ENCODE measurements at regions not wholly inside any gene's neighbourhood (a gene's known extent, or its start where the extent isn't known, plus 50 kb on each side); places are given as distances from the start of the nearest gene placed in this dataset.

DNA sequence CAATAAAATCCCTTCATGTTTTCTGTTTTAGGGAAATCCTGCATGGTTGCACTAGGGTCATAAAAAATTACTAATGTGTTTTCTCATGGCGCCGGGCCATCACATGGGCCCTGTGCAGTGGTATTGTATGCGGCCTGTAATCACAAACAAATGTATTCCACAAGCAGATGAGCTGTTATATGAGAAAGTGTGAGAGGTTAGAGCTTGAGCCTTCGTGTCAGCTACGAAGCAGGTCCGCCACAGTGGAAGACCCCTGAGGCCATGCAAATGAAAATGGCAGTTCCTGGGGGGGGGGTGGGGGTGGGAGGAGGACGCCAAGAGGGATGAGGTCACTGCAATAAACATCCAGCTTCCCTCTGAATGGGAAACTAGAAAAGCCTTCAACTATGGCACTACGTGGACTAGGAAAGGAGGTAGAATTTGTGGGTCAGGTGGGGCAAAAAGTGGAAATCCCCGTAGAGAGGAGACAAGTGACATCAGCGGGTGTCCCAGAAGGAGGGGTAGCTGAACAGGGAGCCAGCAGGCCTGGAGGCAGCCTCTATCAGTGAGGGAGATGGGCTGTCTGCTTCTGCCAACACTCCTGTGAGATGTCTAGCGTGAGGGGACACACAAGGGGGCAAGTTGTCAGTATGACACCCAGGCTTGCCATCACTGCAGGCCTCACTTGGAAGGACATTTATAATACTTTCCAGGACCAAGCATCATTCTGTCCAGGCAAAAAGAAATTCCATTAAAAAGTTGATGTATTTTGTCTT is 130.3 kb upstream of the CTAGE1 start:
- DNase-seq (ENCODE audit: insufficient read length, low spot score) (no peak), FAIRE-seq (no peak)
- TF ChIP-seq SPI1 (IDR thresholded peaks at IDR 0.05; ENCODE audit: low read depth, low read length) (no peak), TAF1 (IDR thresholded peaks at IDR 0.05; ENCODE audit: low read depth, low read length) (no peak), POLR2AphosphoS5 (IDR thresholded peaks at IDR 0.05; ENCODE audit: low read depth, low read length) (no peak), PAX5 (IDR thresholded peaks at IDR 0.05; ENCODE audit: insufficient read depth, low read length, severe bottlenecking) (no peak), POU2F2 (IDR thresholded peaks at IDR 0.05; ENCODE audit: low read depth, low read length) (no peak), POLR2A (IDR thresholded peaks at IDR 0.05; ENCODE audit: low read depth, low read length) (no peak)

DNA sequence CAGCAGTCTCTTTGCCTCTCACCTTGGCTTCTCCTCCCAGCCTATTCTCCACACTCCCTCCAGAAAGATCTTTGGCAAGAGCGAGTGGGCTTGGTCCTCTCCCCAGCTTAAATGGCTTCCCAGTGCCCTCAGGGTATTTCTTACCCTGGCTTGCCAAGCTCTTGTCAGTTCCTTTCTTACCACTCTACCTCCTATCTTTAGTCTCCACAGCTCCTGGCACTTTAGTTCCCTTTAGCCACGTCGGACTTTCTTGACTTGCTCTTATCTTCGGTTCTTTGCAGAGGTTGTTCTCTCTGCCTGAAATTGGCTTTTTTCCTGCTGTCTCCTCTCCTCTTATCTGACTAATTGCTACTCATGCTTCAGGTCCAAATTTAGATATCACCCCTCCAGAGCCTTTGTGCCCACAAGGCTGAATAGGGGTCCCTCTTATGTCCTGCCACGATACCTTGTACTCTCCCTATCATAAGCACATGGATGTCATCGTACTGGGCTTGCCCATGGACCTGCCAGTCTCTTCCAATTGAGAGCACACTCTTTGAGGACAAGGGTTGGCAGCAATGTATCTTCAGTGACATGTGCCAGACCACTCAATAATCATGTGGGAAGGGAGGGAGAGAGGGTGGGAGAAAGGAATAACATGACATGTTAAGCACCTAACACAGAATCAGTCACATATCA is 131.7 kb upstream of the CTAGE1 start:
- TF ChIP-seq POLR2A (IDR thresholded peaks at IDR 0.05; ENCODE audit: low read depth, low read length) = no peak
- TF ChIP-seq PAX5 (IDR thresholded peaks at IDR 0.05; ENCODE audit: insufficient read depth, low read length, severe bottlenecking) = no peak
- no peak for TF ChIP-seq TAF1 (IDR thresholded peaks at IDR 0.05; ENCODE audit: low read depth, low read length)
- TF ChIP-seq POLR2AphosphoS5 (IDR thresholded peaks at IDR 0.05; ENCODE audit: low read depth, low read length) = no peak
- no peak for TF ChIP-seq SPI1 (IDR thresholded peaks at IDR 0.05; ENCODE audit: low read depth, low read length)
- DNase-seq (ENCODE audit: insufficient read length, low spot score) (no peak), FAIRE-seq (no peak)

DNA sequence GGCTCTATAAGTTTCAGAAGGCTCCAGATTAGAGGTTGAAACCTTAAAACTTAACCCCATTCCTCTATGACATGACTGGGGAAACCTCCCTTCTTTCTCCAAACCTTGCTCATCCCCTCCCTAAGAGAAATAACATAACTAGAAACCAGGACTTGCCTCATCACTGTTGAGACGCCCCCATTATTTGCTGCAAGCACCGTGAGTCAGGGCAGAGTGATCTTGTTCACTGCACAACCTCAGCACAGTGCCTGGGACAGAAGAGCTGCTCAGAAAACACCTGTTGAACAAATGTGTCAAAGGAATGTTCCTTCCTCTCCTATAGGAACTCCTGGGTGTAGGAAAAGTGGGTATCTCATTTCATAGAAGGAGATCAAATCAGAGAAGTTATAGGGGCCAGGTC is 132.7 kb upstream of the CTAGE1 start:
- FAIRE-seq (no peak), DNase-seq (ENCODE audit: insufficient read length, low spot score) (no peak)
- TF ChIP-seq POLR2AphosphoS5 (IDR thresholded peaks at IDR 0.05; ENCODE audit: low read depth, low read length) (no peak), TAF1 (IDR thresholded peaks at IDR 0.05; ENCODE audit: low read depth, low read length) (no peak), SPI1 (IDR thresholded peaks at IDR 0.05; ENCODE audit: low read depth, low read length) (no peak), POLR2A (IDR thresholded peaks at IDR 0.05; ENCODE audit: low read depth, low read length) (no peak), POU2F2 (IDR thresholded peaks at IDR 0.05; ENCODE audit: low read depth, low read length) (no peak), PAX5 (IDR thresholded peaks at IDR 0.05; ENCODE audit: insufficient read depth, low read length, severe bottlenecking) (no peak)

DNA sequence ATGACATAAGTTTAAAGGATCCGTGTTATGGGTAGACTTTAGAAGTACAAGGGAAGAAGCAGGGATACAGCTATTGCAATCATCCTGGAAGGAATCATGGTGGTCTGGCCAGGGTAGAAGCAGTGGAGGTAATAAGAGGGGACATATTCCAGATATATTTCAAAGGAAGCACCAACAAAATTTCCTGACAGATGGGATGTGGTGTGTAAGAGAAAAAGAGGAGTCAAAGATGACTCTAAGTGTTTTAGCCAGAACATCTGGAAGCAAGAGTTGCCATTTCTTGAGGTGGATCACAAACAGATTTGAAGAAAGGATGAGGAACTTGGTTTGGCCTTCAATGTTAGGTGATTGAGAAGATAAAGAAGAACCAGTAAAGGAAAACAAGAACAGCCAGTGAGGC is 133.1 kb upstream of the CTAGE1 start:
- FAIRE-seq (no peak), DNase-seq (ENCODE audit: insufficient read length, low spot score) (no peak)
- no peak for TF ChIP-seq POU2F2 (IDR thresholded peaks at IDR 0.05; ENCODE audit: low read depth, low read length)

DNA sequence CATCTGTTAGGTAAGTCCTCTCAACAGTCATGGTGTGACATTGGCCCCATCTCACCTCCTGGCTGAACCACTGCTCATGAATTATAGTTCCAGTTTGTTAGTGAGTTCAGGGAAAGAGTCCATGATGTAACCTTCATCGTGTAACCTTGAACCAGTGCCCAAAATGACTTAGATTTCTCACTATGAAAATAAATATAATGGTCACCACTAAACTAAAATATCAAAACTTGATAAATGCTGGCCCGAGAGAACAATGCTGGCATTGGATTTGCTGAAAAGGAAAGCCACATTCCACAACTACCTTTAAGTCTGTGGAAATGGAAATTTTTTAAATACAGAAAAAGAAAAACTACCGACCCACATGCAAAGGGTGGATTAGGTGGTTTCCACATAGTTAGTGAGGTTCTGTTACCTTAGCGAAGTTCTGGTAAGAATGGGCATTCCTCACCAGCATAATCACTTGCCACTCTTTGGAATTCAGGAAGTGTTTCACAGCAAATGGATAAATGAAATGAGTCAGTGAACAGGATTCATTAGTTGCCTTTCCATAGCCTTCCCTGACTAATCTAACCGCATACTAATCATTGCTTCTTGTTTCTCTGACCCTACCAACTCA is 133.9 kb upstream of the CTAGE1 start:
- DNase-seq (ENCODE audit: insufficient read length, low spot score) (no peak), FAIRE-seq (no peak)
- no peak for TF ChIP-seq PAX5 (IDR thresholded peaks at IDR 0.05; ENCODE audit: insufficient read depth, low read length, severe bottlenecking)
- no peak for TF ChIP-seq POLR2A (IDR thresholded peaks at IDR 0.05; ENCODE audit: low read depth, low read length)
- TF ChIP-seq SPI1 (IDR thresholded peaks at IDR 0.05; ENCODE audit: low read depth, low read length) = no peak
- TF ChIP-seq POLR2AphosphoS5 (IDR thresholded peaks at IDR 0.05; ENCODE audit: low read depth, low read length) = no peak
- TF ChIP-seq POU2F2 (IDR thresholded peaks at IDR 0.05; ENCODE audit: low read depth, low read length) = no peak
- TF ChIP-seq TAF1 (IDR thresholded peaks at IDR 0.05; ENCODE audit: low read depth, low read length) = no peak

DNA sequence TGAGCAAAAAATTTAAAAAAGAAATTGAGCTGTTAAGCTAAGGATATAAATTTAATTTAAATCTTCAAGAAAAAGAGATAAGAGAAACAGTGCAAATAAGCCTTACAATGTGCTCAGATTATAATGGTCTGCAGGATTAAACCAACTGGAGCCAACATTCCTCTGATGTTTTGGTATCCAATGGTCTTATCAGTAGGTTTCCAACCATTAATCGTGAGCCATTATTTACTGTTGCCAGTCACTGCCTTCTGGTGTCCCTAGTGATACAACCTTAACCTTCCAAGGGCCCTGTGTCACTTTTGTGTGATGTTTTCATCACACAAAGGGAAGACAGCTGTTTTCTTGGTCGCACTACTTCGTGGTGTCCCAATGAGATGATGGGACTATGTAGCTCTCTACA is 134.5 kb upstream of the CTAGE1 start:
- TF ChIP-seq POLR2A (IDR thresholded peaks at IDR 0.05; ENCODE audit: low read depth, low read length) = no peak
- no peak for TF ChIP-seq PAX5 (IDR thresholded peaks at IDR 0.05; ENCODE audit: insufficient read depth, low read length, severe bottlenecking)
- TF ChIP-seq POLR2AphosphoS5 (IDR thresholded peaks at IDR 0.05; ENCODE audit: low read depth, low read length) = no peak
- no peak for TF ChIP-seq SPI1 (IDR thresholded peaks at IDR 0.05; ENCODE audit: low read depth, low read length)
- TF ChIP-seq POU2F2 (IDR thresholded peaks at IDR 0.05; ENCODE audit: low read depth, low read length) = no peak
- no peak for TF ChIP-seq TAF1 (IDR thresholded peaks at IDR 0.05; ENCODE audit: low read depth, low read length)
- DNase-seq (ENCODE audit: insufficient read length, low spot score) = no peak
- FAIRE-seq = no peak

DNA sequence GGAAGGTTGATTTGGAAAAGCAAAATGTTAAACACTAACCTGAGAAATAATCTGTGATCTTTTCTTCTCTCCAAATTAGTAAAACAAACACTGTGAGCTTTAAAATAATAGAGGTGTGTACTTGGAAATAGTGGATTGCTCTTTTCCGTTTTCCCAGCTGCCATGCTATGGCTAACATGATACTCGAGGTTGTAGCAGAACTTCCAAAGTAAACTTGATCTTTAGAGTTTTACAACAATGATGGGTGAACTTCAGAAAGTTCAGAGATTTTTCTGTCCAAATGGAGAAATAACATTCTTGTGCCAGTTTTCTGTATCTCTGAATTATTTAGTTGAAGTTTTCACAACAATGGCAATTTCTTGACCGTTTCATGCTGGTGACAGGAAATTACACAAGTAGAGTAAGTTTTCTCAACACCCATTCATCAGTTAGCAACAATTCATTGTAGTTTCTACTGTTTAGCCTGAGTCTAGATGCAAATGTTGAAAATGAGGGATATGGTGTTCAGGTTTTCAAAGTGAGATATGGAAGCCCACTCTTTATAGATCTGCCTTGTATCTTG is 135.3 kb upstream of the CTAGE1 start:
- DNase-seq (ENCODE audit: insufficient read length, low spot score) (no peak), FAIRE-seq (no peak)
- no peak for TF ChIP-seq POLR2A (IDR thresholded peaks at IDR 0.05; ENCODE audit: low read depth, low read length)
- no peak for TF ChIP-seq POLR2AphosphoS5 (IDR thresholded peaks at IDR 0.05; ENCODE audit: low read depth, low read length)
- no peak for TF ChIP-seq PAX5 (IDR thresholded peaks at IDR 0.05; ENCODE audit: insufficient read depth, low read length, severe bottlenecking)
- no peak for TF ChIP-seq TAF1 (IDR thresholded peaks at IDR 0.05; ENCODE audit: low read depth, low read length)
- TF ChIP-seq POU2F2 (IDR thresholded peaks at IDR 0.05; ENCODE audit: low read depth, low read length) = no peak
- TF ChIP-seq SPI1 (IDR thresholded peaks at IDR 0.05; ENCODE audit: low read depth, low read length) = no peak

DNA sequence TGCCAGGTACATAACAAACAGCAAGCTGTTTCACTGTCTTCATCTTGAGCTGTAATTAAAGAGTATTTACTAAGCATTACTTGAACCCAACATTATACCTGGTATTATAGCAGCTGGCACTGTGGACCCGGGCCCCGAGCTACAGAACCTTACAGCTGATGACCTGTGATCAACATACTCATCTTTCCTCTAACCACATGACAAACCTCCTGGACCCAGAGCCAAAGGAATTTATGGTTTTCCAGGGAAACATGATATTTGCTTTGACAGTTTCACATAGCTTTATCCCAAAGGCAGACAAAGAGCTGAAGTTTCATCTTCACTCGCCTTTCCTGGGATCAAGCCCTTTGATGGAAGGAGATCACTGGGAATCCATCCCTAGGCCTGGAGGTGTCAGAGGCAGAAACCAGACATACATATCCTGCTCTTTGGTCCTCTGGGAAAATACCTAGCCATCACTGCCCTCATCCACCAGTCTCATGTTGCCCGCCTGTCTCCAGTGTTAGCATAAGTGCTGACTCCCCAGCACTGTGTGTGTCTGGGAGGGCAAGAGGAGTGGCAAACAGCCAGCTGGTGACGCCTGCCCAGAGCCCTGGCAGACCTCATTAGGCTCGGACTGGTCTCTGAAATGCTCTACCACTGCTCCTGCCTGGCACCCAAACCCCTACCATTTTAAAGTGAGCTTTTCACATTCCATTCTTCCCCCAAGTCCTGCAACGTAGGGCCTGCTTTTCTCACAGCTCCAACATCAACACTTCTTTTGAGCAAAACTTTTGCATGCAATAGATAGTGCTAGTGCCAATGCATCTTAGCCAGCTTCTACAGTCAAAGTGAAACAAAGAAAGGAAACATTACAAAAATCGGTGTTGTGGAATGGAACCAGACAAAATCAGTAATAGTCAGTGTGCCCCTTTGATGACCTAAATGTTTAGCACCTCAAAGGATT is 138.8 kb upstream of the CTAGE1 start:
- FAIRE-seq (no peak), DNase-seq (ENCODE audit: insufficient read length, low spot score) (no peak)
- TF ChIP-seq PAX5 (IDR thresholded peaks at IDR 0.05; ENCODE audit: insufficient read depth, low read length, severe bottlenecking) = no peak
- TF ChIP-seq TAF1 (IDR thresholded peaks at IDR 0.05; ENCODE audit: low read depth, low read length) = no peak
- TF ChIP-seq POLR2A (IDR thresholded peaks at IDR 0.05; ENCODE audit: low read depth, low read length) = no peak
- TF ChIP-seq POU2F2 (IDR thresholded peaks at IDR 0.05; ENCODE audit: low read depth, low read length) = no peak
- no peak for TF ChIP-seq SPI1 (IDR thresholded peaks at IDR 0.05; ENCODE audit: low read depth, low read length)
- no peak for TF ChIP-seq POLR2AphosphoS5 (IDR thresholded peaks at IDR 0.05; ENCODE audit: low read depth, low read length)
